Sigmoid colon (tissue), 3 donors: ENCODE measurements at regions not wholly inside any gene's neighbourhood (a gene's known extent, or its start where the extent isn't known, plus 50 kb on each side); places are given as distances from the start of the nearest gene placed in this dataset.

Source experiments
- POLR2A ChIP-seq, 2 donors: fragments of 450-650 bp; IDR thresholded peaks; one replicate each; pipeline ENCODE4 v1.6.1; 2016; ENCODE audit warnings: antibody characterized with exemption in 2 of 2, mild to moderate bottlenecking in 2 of 2, moderate library complexity in 2 of 2
- TF ChIP-seq, protein P1 (sequence below), 4 experiments: fragments of 450-650 bp in 3 of 4; fragments of 200-600 bp in 1 of 4; IDR thresholded peaks; one replicate each; pipeline ENCODE4 v1.5.1; 2016 to 2019; ENCODE audit warnings: antibody characterized with exemption in 4 of 4, mild to moderate bottlenecking in 3 of 4, moderate library complexity in 2 of 4

DNA sequence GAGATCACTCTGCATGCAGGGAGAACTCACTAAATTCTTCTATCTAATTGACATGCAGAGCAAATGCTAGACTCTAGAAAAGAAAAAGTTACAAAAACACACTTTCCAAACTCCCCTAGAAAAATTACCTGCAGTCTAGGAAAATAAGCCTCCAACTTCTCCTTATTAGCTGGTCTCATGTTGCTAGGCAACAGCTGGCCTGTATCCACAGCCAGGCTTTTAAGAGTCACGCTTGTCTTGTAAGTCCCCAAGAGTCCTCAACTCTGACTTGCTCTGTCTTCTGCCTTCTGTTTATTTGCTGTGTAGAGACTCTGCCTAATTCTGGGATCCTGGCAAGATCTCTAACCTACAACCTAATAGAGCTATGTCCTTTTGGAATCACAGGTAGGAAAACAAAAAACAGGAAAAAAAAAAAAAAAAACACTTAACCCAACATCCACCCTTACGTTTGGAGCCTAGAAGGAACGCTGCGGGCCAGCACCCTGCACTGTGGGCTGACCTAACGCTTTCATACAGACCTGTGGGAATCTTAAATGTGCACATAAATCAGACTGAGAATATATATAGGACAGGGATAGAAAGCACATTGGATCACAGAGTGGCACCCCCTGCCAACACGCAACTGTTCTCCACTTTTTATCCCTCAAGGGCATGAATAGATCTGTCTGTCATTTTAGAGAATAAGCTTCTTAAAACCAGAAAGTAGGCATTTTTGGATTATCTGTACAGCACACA lies 117.0 kb upstream of the PTPRZ1 start:
- TF ChIP-seq, protein P1, sequence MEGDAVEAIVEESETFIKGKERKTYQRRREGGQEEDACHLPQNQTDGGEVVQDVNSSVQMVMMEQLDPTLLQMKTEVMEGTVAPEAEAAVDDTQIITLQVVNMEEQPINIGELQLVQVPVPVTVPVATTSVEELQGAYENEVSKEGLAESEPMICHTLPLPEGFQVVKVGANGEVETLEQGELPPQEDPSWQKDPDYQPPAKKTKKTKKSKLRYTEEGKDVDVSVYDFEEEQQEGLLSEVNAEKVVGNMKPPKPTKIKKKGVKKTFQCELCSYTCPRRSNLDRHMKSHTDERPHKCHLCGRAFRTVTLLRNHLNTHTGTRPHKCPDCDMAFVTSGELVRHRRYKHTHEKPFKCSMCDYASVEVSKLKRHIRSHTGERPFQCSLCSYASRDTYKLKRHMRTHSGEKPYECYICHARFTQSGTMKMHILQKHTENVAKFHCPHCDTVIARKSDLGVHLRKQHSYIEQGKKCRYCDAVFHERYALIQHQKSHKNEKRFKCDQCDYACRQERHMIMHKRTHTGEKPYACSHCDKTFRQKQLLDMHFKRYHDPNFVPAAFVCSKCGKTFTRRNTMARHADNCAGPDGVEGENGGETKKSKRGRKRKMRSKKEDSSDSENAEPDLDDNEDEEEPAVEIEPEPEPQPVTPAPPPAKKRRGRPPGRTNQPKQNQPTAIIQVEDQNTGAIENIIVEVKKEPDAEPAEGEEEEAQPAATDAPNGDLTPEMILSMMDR (IDR thresholded peaks at IDR 0.05), result no peak
- no peak for TF ChIP-seq POLR2A (IDR thresholded peaks at IDR 0.05)
